Keratinocyte (primary cell): ENCODE measurements at regions not wholly inside any gene's neighbourhood (a gene's known extent, or its start where the extent isn't known, plus 50 kb on each side); places are given as distances from the start of the nearest gene placed in this dataset.
"Not testable (repeated sequence)": the region's sequence is repeated elsewhere in the genome, so short reads cannot be mapped to it uniquely, and the experiment has no call there.

Experiments used
- EZH2 ChIP-seq: IDR thresholded peaks from one replicate; pipeline ENCODE4 v1.6.1; 2012; ENCODE audit warnings: inconsistent platforms, mild to moderate bottlenecking, low read length, moderate library complexity
- TF ChIP-seq, protein P1 (sequence below), 3 experiments: IDR thresholded peaks in 1 of 3; conservative IDR thresholded peaks in 1 of 3; optimal IDR thresholded peaks in 1 of 3; 2 replicates in 2 of 3; 3 replicates in 1 of 3; pipeline versions ENCODE3 to v1.5.1; 2011; ENCODE audit warnings: low read length in 3 of 3, mild to moderate bottlenecking in 3 of 3, moderate library complexity in 2 of 3, control low read depth in 1 of 3, inconsistent platforms in 1 of 3; ENCODE audit not compliant: insufficient read depth in 2 of 3; ENCODE audit errors: extremely low read depth in 1 of 3

- TF ChIP-seq, protein P1, sequence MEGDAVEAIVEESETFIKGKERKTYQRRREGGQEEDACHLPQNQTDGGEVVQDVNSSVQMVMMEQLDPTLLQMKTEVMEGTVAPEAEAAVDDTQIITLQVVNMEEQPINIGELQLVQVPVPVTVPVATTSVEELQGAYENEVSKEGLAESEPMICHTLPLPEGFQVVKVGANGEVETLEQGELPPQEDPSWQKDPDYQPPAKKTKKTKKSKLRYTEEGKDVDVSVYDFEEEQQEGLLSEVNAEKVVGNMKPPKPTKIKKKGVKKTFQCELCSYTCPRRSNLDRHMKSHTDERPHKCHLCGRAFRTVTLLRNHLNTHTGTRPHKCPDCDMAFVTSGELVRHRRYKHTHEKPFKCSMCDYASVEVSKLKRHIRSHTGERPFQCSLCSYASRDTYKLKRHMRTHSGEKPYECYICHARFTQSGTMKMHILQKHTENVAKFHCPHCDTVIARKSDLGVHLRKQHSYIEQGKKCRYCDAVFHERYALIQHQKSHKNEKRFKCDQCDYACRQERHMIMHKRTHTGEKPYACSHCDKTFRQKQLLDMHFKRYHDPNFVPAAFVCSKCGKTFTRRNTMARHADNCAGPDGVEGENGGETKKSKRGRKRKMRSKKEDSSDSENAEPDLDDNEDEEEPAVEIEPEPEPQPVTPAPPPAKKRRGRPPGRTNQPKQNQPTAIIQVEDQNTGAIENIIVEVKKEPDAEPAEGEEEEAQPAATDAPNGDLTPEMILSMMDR (optimal IDR thresholded peaks at IDR 0.05 in 1 of 3, IDR thresholded peaks at IDR 0.05 in 1 of 3, conservative IDR thresholded peaks at IDR 0.05 in 1 of 3; ENCODE audit: extremely low read depth in 1 of 3, insufficient read depth in 2 of 3, low read length in 3 of 3): not testable (repeated sequence)
- not testable (repeated sequence) for TF ChIP-seq EZH2
Measured at GRCh38 chr9:38895227-38895626, 175.3 kb upstream of the FAM240B start.
